NCI-H2107 (cell line): ENCODE measurements at regions not wholly inside any gene's neighbourhood (a gene's known extent, or its start where the extent isn't known, plus 50 kb on each side); places are given as distances from the start of the nearest gene placed in this dataset.

Experiments used
- DNase-seq: peaks from one replicate; lab custom pipeline; 2025; lab: John Stamatoyannopoulos, UW

DNA sequence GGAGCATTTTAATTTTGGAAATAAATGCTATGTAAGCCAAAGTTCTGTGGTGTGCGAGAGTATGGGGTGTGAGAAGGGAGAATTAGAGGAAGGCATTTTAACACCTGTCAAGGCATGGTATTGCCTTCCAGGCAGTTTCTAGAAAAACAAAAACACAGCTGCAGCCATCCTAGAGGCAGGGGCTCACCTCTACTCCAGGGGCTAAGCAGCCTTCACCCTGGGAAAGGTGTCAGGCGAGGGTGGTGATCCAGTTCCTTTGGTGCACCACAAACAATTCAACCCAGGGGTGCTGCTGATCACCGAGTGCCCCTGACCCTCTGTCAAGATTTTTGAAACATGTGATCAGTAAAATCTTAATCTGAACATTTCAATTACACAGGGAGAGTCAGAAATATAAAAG, 59.2 kb upstream of the GPR26 start:
- no peak for DNase-seq

DNA sequence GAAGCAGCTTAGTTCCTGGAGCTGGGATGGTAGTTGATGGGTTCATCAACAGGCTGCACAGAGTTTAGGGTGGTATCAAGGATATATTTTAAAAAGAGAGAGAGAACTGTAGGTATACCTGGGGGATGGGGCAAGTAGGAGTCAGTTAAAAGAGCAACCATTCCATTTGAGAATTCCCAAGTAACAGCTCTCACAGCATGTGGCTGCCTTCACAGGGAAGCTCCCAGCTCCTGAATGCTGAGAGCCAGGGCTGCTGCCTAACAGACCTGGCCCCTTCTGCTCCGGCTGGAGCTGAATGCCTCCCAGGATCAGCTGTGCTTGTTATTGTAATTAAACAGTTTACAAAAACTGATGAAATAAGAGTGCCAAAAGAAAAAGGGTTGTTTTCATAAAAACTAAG, 58.8 kb upstream of the GPR26 start:
- DNase-seq: no peak

- no peak for DNase-seq
These were observed 58.1 kb upstream of the GPR26 start for GRCh38 chr10:123608047-123608446.

DNA sequence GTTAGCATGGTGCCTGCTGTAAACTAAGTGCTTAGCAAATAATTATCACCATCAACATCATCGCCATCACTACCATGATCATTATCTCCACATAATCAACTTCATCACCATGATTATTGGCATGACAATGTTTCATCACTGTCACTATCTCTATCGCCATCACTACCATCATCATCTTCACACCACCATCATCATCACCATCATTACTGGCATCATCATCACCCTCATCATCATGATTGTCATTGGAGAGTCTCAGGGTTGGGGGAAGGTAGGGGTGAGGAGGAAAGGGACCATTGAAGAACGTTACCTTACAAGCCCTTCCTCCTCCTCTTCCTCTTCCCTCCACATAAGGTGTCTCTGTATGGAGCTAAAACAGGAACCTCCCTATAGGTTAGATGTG, 54.9 kb upstream of the GPR26 start:
- no peak for DNase-seq

DNA sequence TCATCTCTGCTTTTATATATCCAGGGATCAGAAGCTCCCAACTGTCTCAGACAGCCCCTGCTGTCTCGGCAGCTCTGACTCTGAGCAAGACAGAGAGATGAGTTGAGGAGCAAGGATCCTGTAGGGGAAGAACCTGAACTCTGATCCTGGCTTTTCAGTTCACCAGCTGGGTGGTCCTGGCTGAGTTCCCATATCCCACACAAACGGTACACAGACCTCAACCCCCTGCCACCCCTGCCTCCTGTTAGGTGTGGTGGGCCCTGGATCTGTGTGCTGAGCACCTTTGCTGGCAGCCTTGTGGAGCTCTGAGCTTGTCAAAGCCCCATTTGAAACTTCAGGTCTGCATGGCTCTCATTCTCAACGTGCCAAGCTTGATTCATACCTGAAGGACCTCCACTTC, 54.3 kb upstream of the GPR26 start:
- no peak for DNase-seq

- no peak for DNase-seq
These were observed 52.8 kb upstream of the GPR26 start for GRCh38 chr10:123613346-123613850.

DNA sequence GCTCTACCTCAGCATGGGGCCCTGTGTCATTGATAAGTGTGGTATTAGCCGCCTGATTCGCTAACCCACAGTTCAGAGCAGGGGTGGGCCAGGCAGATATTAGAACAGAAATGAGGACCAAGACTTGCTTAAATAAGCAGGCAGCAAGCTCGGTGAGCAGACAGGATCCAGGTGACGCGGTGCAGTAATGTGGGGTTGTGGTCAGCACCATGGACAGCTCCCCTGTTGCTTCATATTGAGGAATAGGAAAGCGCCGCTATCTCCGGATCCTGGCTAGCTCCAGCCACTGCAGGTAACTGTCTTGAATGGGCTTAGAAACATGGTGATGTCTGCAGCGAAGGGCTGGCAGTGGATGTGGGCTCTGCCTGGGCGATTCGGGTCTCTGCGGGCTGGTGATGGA, 51.3 kb upstream of the GPR26 start:
- no peak for DNase-seq
